DMS53 (cell line): ENCODE measurements at regions not wholly inside any gene's neighbourhood (a gene's known extent, or its start where the extent isn't known, plus 50 kb on each side); places are given as distances from the start of the nearest gene placed in this dataset.

Experiments used
- DNase-seq: peaks from one replicate; lab custom pipeline; 2025; lab: John Stamatoyannopoulos, UW

DNA sequence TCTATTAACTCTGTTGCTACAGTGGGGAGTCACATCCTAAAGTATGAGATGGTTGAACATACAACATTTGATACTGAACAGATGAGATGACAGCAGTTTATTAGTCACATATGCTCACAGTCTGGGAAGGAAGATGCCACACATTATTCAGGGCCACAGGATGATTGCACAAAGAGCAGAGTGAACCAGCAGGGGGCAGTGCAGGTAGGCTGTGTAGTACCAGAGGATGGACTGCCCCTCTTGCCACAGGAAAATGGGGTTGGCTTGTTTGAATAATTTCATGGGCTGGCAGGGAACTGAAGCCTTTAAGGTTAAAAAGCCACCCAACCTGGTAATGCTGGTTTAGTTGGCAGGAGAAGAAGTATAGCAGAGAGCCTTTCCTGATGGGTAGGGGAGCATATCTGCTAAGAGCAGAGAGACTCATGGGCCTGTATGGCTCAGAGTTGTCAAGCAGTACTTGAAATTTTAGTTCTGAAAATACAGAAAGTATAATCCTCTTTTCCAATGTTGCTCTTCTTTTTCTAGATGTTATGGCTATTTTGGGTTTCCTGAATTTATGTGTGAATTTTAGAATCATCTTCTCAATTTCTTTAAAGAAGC, 180.4 kb upstream of the B3GAT1 start:
- DNase-seq: peak; percentile 84

DNA sequence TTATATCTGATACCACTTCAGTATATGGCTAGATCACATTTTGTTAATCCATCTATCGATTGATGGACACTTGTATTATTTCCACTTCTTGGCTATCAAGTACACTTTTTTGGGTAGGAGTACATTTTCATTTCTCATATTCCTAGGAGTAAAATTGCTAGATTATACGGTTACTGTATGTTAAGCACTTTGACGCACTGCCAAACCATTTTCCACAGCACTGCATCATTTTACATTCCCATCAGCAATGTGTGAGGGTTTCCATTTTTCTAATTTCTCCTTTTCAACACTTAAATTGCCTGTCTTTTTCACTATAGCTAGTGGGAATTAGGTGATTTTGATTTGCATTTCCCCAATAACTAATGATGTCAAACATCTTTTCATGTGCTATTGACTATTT, 179.3 kb upstream of the B3GAT1 start:
- no peak for DNase-seq

DNA sequence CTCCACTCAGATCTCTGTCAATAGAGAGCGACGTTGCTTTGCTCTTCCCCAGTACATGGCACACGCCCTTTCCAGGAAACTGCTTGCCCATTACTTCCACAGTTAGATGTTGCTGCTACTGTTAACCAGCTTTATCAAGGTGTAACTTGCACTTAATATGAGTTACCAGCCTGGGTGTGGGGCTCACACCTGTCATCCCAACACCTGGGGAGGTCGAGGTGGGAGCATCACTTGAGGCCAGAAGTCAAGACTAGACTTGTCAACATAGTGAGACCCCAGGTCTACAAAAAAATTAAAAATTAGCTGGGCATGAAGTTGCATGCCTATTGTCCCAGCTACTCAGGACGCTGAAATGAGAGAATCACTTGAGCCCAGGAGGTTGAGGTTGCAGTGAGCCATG, 177.1 kb upstream of the B3GAT1 start:
- peak; percentile 65 for DNase-seq

DNA sequence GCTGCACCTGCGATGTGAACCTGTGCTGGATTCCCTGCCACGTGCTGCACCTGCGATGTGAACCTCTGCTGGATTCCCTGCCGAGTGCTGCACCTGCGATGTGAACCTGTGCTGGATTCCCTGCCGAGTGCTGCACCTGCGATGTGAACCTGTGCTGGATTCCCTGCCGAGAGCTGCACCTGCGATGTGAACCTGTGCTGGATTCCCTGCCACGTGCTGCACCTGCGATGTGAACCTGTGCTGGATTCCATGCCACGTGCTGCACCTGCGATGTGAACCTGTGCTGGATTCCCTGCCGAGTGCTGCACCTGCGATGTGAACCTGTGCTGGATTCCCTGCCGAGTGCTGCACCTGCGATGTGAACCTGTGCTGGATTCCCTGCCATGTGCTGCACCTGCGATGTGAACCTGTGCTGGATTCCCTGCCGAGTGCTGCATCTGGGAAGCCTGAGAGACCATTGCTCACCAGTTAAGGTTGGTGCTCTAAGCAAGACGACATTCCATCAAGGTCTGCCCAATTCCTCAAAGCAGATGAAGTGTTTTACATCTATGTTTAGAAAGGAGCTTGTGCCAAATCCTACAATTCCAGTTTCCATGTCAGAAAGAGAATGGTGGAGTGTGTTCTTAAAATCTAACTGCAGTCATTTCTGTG, 176.5 kb upstream of the B3GAT1 start:
- peak; percentile 89 for DNase-seq

DNA sequence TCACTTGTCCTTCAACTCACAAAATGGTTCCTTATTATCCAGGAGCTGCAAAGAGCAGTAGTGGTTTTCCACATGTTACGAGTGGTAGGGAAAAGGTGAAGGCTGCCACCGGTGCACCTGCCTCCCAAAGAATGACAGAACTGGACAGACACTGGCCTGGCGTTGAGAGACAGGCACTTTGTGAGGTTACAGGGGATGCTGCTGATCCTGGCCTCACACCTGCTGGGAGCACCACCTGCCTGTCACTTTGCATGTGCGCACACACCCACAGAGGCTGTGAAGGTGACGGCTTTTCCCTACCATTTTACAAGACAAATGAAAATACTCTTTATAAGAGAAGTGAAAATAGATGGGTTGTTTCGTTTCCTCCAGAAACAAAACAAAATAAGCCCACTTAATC, 175.3 kb upstream of the B3GAT1 start:
- DNase-seq: no peak

DNA sequence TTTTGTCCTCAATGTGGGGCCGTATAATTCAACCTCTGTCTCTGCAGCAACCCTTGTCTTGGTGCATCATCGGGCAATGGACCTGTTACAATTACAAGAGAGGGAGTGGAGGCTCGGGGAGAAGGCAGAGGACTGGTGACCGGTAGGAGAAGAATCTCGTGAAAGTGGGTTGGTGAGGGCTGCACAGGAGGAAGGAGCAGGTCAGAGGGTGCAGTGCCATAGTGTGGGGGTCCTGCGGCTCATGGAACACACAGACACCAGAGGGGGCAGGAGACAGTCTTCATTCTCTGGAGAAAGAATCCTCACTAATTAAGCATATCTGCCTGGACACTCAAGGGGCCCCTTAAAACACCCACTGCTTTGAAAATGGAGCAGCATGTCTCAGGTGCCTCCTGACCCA, 174.7 kb upstream of the B3GAT1 start:
- DNase-seq: no peak

DNA sequence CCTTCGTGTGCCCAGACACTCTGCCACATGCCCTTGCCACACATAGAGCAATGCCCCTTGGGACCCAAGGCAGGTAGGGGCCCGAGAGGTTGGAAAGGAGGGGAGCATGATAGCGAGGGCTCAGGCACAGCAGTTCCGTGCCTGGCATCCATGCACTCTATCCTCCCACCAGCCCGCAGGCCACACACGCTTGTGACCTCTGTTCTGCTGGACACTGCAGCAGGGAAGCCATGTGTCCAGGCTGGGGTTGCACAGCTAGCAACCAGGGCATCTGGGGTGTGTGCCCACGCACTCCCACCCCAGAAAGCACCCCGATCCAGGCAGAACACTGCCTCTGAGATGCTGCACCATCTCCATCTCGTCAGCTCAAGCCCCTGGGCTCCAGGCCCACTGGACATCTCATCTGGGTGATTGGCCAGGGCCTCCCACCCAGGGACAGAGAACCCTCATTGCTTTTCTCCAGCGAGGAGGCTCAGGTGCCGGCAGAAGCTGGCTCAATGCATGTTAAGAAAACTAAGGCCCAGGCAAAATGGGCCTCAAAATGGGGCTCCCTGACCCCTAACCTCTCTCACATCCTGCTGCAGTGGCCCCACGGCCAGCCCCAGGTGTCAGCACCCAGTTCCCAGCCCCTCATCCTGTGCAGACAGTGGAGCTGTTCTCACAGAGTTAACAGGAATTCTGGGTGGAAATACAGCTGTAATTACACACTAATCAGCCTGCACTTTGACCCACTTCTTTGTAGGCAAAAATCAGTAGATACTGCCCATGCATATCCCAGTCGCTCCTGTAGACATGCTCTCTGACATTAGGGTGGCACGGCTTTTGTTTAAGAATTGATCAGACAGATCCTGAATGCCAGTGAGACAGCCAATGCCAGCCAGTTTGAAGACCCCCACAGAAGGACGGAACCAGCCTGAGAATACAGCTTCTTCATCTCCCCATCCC, 173.9 kb upstream of the B3GAT1 start:
- DNase-seq: no peak

DNA sequence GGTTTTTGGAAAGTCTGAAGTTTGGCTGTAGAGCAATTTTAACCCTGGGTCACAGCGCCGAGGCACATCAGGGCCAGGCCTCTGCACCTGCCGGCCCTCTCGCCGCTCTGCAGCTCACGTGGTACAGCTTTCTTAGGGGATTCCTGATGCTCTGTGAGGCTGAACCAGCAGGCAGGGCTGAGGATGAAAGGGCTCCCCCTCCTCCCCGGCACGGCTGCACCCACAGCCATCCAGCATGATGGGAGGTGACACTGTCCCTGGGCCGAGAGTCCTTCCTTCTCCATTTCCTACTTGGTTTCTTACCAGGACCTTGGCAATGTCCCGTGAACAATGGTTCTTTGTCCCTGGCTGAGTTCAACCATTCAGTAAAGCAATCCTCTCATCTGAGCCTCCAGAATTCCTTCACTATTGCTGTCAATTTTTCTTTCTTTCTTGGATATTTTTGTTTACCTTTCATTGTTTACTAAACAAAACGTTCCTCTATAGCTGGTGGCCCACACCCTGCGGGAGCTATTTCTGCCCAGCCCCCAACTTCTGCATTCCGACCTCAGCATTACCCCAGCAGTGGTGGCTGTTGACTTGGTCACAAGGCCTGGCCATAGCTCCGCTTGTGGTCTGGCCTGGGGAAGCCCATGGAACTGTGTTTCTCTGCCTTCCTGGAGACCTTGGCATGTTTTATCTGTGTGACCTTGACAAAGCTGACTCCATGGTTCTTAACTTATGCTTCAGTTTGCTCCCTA, 172.8 kb upstream of the B3GAT1 start:
- DNase-seq: no peak

DNA sequence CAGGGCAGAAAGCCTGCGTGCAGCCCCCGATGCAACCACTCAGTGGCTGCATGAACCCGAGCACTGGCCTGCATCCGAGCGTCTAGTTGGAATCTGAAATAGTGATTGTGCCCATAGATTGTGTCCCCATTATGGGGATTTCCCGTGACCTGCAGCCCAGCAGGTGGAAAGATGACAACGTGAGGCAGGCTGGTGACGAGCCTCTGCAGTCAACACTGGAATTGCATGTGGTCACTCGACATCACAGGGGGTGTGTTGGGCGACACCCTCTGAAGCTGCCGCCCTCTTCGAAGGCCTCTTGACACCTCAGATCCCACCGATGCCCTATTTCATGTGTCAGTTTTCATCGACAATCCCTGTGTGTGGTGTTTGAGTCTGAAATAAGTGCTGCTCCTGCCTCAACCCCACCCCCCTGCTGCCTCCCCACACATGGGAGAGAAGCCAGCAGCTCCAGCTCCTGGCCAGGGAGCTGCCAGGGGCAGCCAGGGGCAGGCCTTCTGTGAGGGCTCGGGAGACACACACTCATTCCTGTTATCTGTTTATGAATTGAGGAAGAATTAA, 172.0 kb upstream of the B3GAT1 start:
- DNase-seq: no peak

DNA sequence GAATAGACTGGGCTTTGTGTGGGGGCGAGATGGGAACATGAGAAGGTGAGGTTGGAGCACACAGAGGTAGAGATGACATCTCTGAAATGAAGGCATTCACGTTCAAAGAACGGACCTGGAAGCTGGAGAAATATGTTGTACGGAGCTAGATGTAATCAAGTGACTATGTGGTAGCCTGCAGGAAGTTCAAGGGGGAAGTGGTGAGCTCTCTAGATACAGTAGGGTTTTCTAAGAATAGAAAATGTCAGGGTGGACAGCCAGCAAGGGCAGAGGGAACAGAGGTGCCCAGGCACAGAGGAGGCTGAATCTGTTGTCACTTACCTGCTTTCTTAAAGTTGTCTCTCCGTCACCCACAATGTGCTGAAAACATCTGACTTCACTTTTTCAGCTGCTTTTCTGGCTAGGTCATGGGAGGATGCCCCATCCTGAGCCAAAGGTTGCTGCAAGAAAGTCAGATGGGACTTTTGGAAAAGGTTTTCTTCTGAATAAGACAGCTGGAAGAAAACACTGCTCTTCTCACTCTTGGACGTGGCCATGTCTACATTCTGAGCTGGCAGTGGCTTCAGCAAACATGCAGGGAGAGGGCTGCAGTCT, 171.5 kb upstream of the B3GAT1 start:
- DNase-seq: no peak

DNA sequence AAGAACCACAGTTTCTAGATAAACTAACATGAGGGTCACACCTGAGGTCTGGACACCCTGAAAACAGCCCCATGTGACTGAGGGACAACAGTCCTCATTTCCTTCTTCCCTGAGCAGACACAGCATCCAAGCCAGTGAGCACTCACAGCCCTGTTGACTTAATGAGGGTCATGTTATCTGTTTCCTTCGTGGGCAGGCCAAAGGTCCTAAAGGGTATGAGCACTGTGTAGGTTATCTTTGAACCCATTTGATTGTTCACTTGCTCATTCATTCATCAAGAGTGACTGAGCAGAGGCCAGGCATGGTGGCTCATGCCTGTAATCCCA, 170.7 kb upstream of the B3GAT1 start:
- no peak for DNase-seq

DNA sequence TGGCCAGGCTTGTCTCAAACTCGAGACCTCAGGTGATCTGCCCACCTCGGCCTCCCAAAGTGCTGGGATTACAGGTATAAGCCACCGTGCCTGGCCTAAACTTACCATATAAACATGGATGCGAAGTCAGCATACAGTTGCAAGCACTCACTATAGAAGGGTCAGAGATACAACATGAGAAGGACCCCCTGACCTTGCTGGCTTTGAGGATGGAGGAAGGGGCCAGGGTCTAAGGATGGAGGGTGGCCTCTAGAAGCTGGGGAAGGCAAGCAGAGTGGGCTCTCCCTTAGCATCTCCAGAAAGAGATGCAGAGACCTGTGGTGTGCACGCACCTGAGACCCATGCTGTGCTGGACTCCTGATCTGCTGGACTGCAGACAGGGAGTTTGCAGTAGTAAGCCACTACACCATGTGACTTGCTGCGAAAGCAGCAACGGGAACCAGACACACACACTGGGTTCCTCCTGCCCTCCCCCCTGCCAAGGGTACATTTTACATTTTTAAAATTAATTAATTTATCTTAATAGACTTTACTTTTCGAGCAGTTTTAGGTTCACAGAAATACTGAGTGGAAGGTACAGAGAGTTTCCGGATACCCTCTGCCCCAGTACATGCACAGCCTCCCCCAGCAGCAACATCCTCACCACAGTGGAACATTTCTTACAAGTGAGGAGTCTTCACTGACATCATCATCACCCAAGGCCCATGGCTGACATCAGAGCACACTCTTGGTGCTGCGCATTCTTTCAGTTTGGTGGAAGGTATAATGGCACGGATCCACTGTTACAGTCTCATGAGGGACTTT, 170.1 kb upstream of the B3GAT1 start:
- no peak for DNase-seq

DNA sequence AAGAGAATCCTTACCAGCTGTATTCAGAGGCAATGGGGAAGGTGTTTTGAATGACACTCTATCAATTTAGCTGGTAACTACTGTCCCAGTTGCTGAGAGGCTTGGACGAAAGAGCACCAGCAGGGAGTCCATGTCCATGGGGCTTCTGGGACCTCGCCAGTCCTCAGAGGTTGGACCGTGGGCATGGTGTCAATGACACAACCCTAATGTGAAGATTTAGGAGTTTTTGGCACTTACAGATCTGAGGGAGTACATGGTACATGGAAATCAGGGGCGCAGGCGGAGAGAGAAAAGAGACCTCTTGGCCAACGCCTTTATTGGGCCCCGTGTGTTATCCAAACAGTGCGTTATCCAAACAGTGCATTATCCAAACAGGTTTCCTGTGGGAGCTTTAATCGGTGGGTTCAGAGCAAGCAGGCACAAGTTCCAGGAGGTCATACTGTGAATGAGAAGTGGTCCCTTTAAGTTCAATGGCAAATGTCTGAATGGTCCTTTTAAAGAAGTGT, 169.1 kb upstream of the B3GAT1 start:
- DNase-seq: no peak

DNA sequence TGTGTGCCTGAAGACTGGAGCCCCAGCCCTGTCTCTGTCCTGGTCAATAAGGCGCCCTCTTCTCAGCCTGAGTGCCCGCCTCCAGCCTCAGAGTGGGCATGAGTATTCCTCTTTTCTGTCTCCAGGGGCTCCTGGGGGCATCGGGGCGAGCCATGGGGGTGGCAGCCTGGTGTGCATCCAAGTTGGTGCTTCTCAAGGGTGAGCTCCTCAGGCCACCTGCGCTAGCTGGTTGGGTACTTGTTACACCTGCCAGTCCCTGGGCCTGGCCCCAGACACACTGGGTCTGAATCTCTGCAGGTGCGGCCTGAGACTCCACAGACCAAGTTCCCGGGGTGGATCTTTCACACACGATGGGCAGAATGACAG, 168.6 kb upstream of the B3GAT1 start:
- DNase-seq: peak; percentile 33

DNA sequence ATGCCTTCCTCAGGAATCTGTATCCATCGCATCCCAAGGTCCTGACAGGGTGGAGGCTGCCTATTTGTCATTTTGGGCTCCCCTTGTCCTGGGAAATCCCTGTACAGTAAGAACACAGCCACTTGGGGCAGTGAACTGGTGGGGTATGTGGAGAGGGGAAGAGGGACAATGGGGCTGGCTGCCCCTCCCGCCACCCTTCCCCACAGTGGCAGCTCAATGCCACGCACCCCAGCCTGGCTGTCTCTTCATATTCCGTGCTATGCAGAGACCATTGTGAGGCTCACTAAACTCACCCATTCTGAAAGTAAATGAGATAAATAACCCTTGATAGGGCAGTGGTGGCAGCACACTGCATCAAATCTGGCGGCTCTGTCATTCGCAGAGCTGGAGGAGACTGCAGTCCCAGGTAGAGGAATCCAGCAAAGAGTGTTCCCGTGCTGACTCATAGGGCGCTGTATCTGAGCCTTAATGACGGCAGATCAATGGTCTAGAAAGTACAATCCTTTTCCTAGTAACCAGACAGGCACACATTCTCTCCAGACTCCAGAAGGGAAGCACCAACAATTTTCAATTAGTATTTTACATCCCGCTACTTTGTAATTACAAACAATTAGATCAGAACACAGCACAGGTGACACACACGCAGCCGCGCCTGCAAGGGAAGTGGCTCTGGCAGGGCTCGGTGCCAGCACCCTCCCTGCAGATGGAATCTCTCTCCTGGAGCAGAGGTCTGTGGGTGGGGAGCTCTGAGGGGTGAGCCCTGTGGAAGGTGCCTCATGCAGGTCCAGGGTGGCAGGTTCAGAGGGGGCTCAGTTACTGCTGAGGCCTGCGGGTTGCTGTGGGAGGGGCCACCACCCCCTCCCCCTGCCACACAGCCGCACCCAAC, 167.9 kb upstream of the B3GAT1 start:
- DNase-seq: peak; percentile 73

DNA sequence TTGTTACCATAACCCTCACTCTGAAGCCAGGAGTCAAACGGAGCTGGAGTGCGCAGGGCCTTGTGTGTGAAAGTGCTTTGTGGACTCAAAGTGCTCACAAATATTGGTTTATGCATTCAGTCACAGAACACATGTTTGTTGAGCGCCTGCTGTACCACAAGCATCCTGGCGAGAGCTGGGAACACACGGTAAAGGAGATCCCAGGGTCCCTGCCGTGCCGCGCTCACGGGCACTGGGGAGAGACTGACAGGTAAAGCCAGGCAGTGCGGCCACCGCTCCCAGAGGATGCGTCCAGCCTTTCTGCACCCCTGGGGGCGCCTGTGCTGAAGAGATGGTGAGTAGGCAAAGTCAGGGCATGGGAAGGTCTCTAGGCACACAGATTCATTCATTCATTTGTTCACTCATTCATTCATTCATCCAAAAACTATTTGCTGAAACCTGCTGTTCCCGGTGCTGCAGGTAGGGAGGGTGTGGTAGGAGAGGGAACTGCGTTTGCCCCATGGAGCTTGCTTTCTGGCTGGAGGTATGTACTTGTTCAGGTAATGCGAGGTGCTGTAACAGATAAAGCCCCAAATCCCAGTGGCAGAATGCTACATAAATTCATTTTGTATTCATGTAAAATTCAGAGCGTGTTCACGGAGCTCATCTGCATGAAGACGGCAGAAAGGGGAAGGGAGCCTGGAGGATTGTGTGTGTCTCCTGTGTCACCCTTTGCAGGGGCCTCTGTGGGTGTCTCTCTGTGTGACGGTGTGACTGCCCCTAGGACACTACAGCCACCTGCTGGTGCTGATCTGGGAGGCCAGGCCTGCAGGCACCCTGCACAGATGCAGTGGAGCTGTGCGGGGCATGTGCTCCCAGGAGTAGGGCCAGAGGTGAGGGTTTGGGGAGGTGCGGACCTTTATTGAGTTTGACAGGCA, 167.0 kb upstream of the B3GAT1 start:
- peak; percentile 86 for DNase-seq

DNA sequence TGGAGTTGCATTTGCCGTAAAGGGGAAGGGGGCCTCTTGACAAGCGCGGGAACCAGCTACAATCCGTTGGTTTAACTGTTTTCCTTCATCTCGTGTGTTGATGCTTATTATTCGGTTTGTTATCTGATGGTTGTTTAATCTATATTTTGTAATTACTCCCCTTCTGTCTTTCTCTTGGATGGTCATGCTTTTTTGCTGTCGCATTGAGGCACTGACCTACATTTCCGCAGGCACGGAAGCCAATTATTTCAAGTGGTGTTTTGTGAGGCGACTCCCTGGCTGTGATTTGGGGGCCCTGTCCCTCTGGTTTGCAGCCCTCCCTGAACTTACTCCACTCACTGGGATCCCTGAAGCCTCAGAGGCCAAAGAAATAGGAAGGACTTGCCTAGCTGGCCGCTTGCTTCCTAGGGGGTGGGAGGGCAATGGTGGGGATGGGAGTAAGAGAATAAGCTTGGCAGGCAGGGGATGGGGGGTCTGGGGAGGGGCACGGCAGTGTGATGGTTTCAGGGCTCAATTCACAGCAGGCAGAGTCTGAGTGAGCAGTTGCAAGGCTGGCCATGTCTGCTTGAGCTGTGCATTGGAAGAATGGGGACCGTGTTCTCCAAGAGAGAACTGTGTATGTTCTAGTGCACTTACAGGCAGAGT, 165.8 kb upstream of the B3GAT1 start:
- no peak for DNase-seq

DNA sequence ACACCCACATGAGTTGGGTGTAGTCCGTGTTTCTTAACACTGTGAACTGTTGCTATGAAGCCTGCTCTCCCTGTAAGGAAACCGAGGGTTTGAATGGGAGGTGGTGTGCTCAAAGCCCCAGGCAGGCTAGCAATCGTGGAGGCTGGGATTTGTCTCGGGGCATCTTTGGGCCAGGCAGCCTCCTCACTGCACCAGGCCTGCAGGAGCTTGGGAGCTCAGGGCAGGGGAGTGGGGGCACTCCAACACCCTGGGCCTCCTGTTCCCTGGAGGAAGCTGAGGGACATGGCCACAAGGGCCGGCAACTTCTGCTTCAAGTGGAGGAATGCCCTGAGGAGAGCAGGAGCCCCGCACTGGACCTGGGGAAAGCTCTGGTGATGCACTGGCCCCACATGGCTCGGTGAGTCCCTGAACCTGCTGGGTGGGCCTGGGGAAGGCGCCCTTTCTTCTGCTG, 164.7 kb upstream of the B3GAT1 start:
- no peak for DNase-seq
